ENCODE measurements at regions not wholly inside any gene's neighbourhood (a gene's known extent, or its start where the extent isn't known, plus 50 kb on each side); places are given as distances from the start of the nearest gene placed in this dataset.

- TF ChIP-seq CTCF (IDR thresholded peaks at IDR 0.05; ENCODE audit: borderline replicate concordance, insufficient read depth, low read depth, low read length), result no peak
Observed at GRCh38 chr10:121413951-121414350, 184.3 kb downstream of the FGFR2 start.

GRCh38 chr10:121414366-121415062 is 183.7 kb downstream of the FGFR2 start:
- H3K4me3 ChIP-seq (ENCODE audit: low read depth, low read length), result no peak overlapping the region
- TF ChIP-seq CTCF (IDR thresholded peaks at IDR 0.05; ENCODE audit: borderline replicate concordance, insufficient read depth, low read depth, low read length), result no peak

More at GRCh38 chr10:121413951-121414350, 184.3 kb downstream of the FGFR2 start:
- H3K4me3 ChIP-seq (ENCODE audit: low read depth, low read length), result no peak overlapping the region

GRCh38 chr10:121415063-121415399 is 183.2 kb downstream of the FGFR2 start:
- H3K4me3 ChIP-seq (ENCODE audit: low read depth, low read length), result no peak overlapping the region
- no peak for TF ChIP-seq CTCF (IDR thresholded peaks at IDR 0.05; ENCODE audit: borderline replicate concordance, insufficient read depth, low read depth, low read length)

- no peak for TF ChIP-seq CTCF (IDR thresholded peaks at IDR 0.05; ENCODE audit: borderline replicate concordance, insufficient read depth, low read depth, low read length)
- H3K4me3 ChIP-seq (ENCODE audit: low read depth, low read length), result no peak overlapping the region
Observed at GRCh38 chr10:121416071-121416470, 182.2 kb downstream of the FGFR2 start.

- no peak for TF ChIP-seq CTCF (IDR thresholded peaks at IDR 0.05; ENCODE audit: borderline replicate concordance, insufficient read depth, low read depth, low read length)
- no peak overlapping the region for H3K4me3 ChIP-seq (ENCODE audit: low read depth, low read length)
Observed at GRCh38 chr10:121417298-121417697, 180.9 kb downstream of the FGFR2 start.

- H3K4me3 ChIP-seq (ENCODE audit: low read depth, low read length), result no peak overlapping the region
- no peak for TF ChIP-seq CTCF (IDR thresholded peaks at IDR 0.05; ENCODE audit: borderline replicate concordance, insufficient read depth, low read depth, low read length)
Observed at GRCh38 chr10:121418126-121418777, 180.0 kb downstream of the FGFR2 start.

GRCh38 chr10:121420006-121420405 is 178.2 kb downstream of the FGFR2 start:
- TF ChIP-seq CTCF (IDR thresholded peaks at IDR 0.05; ENCODE audit: borderline replicate concordance, insufficient read depth, low read depth, low read length), result no peak
- H3K4me3 ChIP-seq (ENCODE audit: low read depth, low read length), result no peak overlapping the region
